ENCODE measurements at regions not wholly inside any gene's neighbourhood (a gene's known extent, or its start where the extent isn't known, plus 50 kb on each side); places are given as distances from the start of the nearest gene placed in this dataset.
"Not testable (repeated sequence)": the region's sequence is repeated elsewhere in the genome, so short reads cannot be mapped to it uniquely, and the experiment has no call there.

- no peaks in the 10 kb centered on the region for H3K4me1 ChIP-seq
- H3K27me3 ChIP-seq: no peaks in the 10 kb centered on the region
- no peak for DNase-seq
- 48 to 57% methylated on average over 3 of the region's 3 CpGs for WGBS, 2 donors
- H3K27ac ChIP-seq: no peak overlapping the region
- no peaks in the 10 kb centered on the region for H3K36me3 ChIP-seq (ENCODE audit: low read depth, missing control alignments)
- TF ChIP-seq POLR2A (IDR thresholded peaks at IDR 0.05) (no peak), CTCF (IDR thresholded peaks at IDR 0.05) (no peak)
- H3K9me3 ChIP-seq: no peaks in the 10 kb centered on the region
- intact Hi-C loops (cut with DNase I; ENCODE audit: low total_unique reads): no loop called here
- H3K4me3 ChIP-seq: no peak overlapping the region
Observed at GRCh38 chr6:16991981-16992629, 109.7 kb upstream of the STMND1 start.

- WGBS, 2 donors: 84 to 96% methylated on average over 3 of the region's 3 CpGs
- DNase-seq; H3K4me3 ChIP-seq; H3K27me3 ChIP-seq; intact Hi-C loops (cut with DNase I; ENCODE audit: low total_unique reads); H3K4me1 ChIP-seq; H3K9me3 ChIP-seq; H3K27ac ChIP-seq; H3K36me3 ChIP-seq (ENCODE audit: low read depth, missing control alignments): not testable (repeated sequence)
Observed at GRCh38 chr6:16989976-16990375, 111.9 kb upstream of the STMND1 start.

- WGBS, 2 donors: 89 to 93% methylated on average over 2 of the region's 2 CpGs
- no peak overlapping the region for H3K4me3 ChIP-seq
- no peaks in the 10 kb centered on the region for H3K36me3 ChIP-seq (ENCODE audit: low read depth, missing control alignments)
- no peaks in the 10 kb centered on the region for H3K4me1 ChIP-seq
- TF ChIP-seq CTCF (IDR thresholded peaks at IDR 0.05): no peak
- TF ChIP-seq POLR2A (IDR thresholded peaks at IDR 0.05): no peak
- H3K27ac ChIP-seq: no peak overlapping the region
- no peaks in the 10 kb centered on the region for H3K27me3 ChIP-seq
- no peaks in the 10 kb centered on the region for H3K9me3 ChIP-seq
- intact Hi-C loops (cut with DNase I; ENCODE audit: low total_unique reads): no loop called here
- DNase-seq: no peak
Observed at GRCh38 chr6:16989382-16989781, 112.5 kb upstream of the STMND1 start.

GRCh38 chr6:16987996-16988395 is 113.9 kb upstream of the STMND1 start:
- Histone ChIP-seq H3K9me3 (no peaks in the 10 kb centered on the region), H3K27me3 (no peaks in the 10 kb centered on the region), H3K36me3 (ENCODE audit: low read depth, missing control alignments) (no peaks in the 10 kb centered on the region), H3K4me3 (no peak overlapping the region), H3K4me1 (no peaks in the 10 kb centered on the region), H3K27ac (no peak overlapping the region)
- 79 to 100% methylated on average over 1 of the region's 1 CpG for WGBS, 2 donors
- intact Hi-C loops (cut with DNase I; ENCODE audit: low total_unique reads): no loop called here
- no peak for DNase-seq
- no peak for TF ChIP-seq POLR2A (IDR thresholded peaks at IDR 0.05)

GRCh38 chr6:16985513-16986284 is 116.2 kb upstream of the STMND1 start:
- no peak for TF ChIP-seq POLR2A (IDR thresholded peaks at IDR 0.05)
- TF ChIP-seq CTCF (IDR thresholded peaks at IDR 0.05): no peak
- DNase-seq: no peak
- H3K4me3 ChIP-seq: no peak overlapping the region

More at GRCh38 chr6:16985513-16986284, 116.2 kb upstream of the STMND1 start:
- Histone ChIP-seq H3K9me3 (no peaks in the 10 kb centered on the region), H3K27me3 (no peaks in the 10 kb centered on the region), H3K27ac (no peak overlapping the region), H3K4me1 (no peaks in the 10 kb centered on the region), H3K36me3 (ENCODE audit: low read depth, missing control alignments) (no peaks in the 10 kb centered on the region)
- intact Hi-C loops (cut with DNase I; ENCODE audit: low total_unique reads): no loop called here
- 61 to 64% methylated on average over 10 of the region's 10 CpGs for WGBS, 2 donors

All from testis (tissue), 2 donors.